Prostate gland (tissue), 2 donors: ENCODE measurements at regions not wholly inside any gene's neighbourhood (a gene's known extent, or its start where the extent isn't known, plus 50 kb on each side); places are given as distances from the start of the nearest gene placed in this dataset.

Experiments
- POLR2A ChIP-seq: fragments of 450-650 bp; IDR thresholded peaks from one replicate; pipeline ENCODE4 v1.6.1; 2016; ENCODE audit warnings: antibody characterized with exemption, mild to moderate bottlenecking
- POLR2AphosphoS5 ChIP-seq: sonication (generic); formaldehyde crosslinking; IDR thresholded peaks from one replicate; pipeline ENCODE4 v1.6.1; 2017; ENCODE audit warnings: antibody characterized with exemption
- TF ChIP-seq, protein P1 (sequence below), 4 experiments: fragments of 200-600 bp in 2 of 4; fragments of 450-650 bp in 2 of 4; sonication (generic) in 2 of 4; IDR thresholded peaks; 1 replicate in 3 of 4; 2 replicates in 1 of 4; pipeline ENCODE4 v1.5.1; 2016 to 2019; ENCODE audit warnings: antibody characterized with exemption in 4 of 4, mild to moderate bottlenecking in 2 of 4, moderate library complexity in 2 of 4

DNA sequence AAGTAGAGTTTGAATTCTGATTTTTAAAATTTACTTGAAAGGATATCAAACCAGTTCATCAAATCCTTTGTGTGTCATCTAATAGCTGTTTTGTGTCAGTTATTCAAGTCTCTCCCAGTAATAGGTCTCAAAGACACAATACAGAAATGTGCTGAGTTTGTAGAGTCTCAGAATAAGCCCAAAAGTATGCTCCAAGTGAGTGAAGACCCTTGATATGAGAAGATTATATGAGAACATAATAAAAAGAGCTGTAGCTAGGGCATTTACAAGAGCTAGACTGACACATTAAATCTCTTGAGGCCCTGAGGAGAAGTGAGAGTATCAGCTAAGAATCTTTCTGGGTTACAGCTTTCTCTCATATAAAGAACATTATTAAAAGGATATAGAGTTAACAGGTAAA lies 721.0 kb upstream of the ARRDC3 start:
- TF ChIP-seq, protein P1, sequence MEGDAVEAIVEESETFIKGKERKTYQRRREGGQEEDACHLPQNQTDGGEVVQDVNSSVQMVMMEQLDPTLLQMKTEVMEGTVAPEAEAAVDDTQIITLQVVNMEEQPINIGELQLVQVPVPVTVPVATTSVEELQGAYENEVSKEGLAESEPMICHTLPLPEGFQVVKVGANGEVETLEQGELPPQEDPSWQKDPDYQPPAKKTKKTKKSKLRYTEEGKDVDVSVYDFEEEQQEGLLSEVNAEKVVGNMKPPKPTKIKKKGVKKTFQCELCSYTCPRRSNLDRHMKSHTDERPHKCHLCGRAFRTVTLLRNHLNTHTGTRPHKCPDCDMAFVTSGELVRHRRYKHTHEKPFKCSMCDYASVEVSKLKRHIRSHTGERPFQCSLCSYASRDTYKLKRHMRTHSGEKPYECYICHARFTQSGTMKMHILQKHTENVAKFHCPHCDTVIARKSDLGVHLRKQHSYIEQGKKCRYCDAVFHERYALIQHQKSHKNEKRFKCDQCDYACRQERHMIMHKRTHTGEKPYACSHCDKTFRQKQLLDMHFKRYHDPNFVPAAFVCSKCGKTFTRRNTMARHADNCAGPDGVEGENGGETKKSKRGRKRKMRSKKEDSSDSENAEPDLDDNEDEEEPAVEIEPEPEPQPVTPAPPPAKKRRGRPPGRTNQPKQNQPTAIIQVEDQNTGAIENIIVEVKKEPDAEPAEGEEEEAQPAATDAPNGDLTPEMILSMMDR (IDR thresholded peaks at IDR 0.05): no peak
- TF ChIP-seq POLR2A (no peak), POLR2AphosphoS5 (no peak)
